PFSK-1 (cell line): ENCODE measurements at regions not wholly inside any gene's neighbourhood (a gene's known extent, or its start where the extent isn't known, plus 50 kb on each side); places are given as distances from the start of the nearest gene placed in this dataset.

Experiments used
- FOXP2 ChIP-seq: optimal IDR thresholded peaks from 2 replicates; pipeline ENCODE3; 2011; ENCODE audit warnings: borderline replicate concordance, control low read depth, inconsistent platforms; ENCODE audit not compliant: insufficient read depth; ENCODE audit errors: extremely low read length, extremely low read depth
- POLR2AphosphoS5 ChIP-seq: IDR thresholded peaks from 2 replicates; pipeline ENCODE4 v1.6.1; 2012; ENCODE audit warnings: low read depth, mild to moderate bottlenecking, control low read depth, low read length, moderate library complexity
- SIN3A ChIP-seq: IDR thresholded peaks from 2 replicates; pipeline ENCODE4 v1.6.1; 2012; ENCODE audit warnings: mild to moderate bottlenecking, low read length, moderate library complexity, borderline replicate concordance; ENCODE audit not compliant: insufficient read depth
- TAF1 ChIP-seq: IDR thresholded peaks from 2 replicates; pipeline ENCODE4 v1.6.1; 2012; ENCODE audit warnings: low read length, control low read depth, borderline replicate concordance; ENCODE audit not compliant: insufficient read depth
- TF ChIP-seq, protein P1 (sequence below), 2 experiments: IDR thresholded peaks; 2 replicates each; pipeline versions ENCODE4 v1.6.1 to v1.8.0; 2011 to 2012; ENCODE audit warnings: low read depth in 2 of 2, low read length in 2 of 2, control low read depth in 1 of 2, inconsistent platforms in 1 of 2, mild to moderate bottlenecking in 1 of 2, moderate library complexity in 1 of 2; ENCODE audit not compliant: insufficient read depth in 1 of 2

DNA sequence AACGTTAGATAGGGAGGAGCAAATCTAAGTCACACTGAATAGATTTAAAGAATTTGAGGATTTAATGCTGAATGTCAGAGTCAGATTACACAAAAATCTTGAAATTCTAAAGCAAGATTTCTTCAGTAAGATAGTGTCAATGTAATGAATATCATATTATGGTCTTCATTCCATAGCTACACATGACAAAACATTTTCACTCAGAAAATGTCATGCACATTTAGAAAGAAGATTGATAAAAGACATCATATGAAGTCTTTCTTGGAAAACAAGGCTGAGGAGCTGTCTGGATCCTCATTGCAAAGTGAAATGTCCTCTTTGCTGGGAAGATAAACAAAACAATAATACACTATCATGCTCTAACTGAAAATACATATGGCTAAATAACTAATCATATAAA, 1006.9 kb downstream of the PCDH7 start:
- TF ChIP-seq POLR2AphosphoS5 = no peak
- no peak for TF ChIP-seq FOXP2
- TF ChIP-seq, protein P1, sequence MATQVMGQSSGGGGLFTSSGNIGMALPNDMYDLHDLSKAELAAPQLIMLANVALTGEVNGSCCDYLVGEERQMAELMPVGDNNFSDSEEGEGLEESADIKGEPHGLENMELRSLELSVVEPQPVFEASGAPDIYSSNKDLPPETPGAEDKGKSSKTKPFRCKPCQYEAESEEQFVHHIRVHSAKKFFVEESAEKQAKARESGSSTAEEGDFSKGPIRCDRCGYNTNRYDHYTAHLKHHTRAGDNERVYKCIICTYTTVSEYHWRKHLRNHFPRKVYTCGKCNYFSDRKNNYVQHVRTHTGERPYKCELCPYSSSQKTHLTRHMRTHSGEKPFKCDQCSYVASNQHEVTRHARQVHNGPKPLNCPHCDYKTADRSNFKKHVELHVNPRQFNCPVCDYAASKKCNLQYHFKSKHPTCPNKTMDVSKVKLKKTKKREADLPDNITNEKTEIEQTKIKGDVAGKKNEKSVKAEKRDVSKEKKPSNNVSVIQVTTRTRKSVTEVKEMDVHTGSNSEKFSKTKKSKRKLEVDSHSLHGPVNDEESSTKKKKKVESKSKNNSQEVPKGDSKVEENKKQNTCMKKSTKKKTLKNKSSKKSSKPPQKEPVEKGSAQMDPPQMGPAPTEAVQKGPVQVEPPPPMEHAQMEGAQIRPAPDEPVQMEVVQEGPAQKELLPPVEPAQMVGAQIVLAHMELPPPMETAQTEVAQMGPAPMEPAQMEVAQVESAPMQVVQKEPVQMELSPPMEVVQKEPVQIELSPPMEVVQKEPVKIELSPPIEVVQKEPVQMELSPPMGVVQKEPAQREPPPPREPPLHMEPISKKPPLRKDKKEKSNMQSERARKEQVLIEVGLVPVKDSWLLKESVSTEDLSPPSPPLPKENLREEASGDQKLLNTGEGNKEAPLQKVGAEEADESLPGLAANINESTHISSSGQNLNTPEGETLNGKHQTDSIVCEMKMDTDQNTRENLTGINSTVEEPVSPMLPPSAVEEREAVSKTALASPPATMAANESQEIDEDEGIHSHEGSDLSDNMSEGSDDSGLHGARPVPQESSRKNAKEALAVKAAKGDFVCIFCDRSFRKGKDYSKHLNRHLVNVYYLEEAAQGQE (IDR thresholded peaks at IDR 0.05; ENCODE audit: insufficient read depth in 1 of 2, low read depth in 2 of 2, low read length in 2 of 2) = no peak
- no peak for TF ChIP-seq TAF1
- no peak for TF ChIP-seq SIN3A

DNA sequence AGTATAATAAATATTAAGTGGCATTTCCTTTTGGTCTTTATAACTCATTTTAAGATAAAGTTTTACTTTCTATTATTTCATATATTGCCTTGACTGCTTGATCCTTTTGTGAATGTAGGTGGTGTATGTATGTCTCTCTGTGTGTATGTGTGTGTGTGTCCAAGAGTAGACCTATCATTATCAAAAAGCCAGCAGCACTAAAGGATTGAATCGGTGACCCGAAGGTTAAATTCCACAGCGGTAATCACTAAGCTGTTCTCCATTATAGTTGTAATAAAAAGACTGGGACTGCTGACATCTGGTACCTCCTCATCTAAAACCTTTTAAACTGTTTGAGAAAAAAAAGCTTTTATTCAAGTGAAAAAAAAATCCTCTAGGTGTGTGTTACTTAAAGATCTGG, 1014.8 kb downstream of the PCDH7 start:
- TF ChIP-seq POLR2AphosphoS5 = no peak
- no peak for TF ChIP-seq SIN3A
- no peak for TF ChIP-seq TAF1
- TF ChIP-seq FOXP2 = no peak
- TF ChIP-seq, protein P1 (IDR thresholded peaks at IDR 0.05; ENCODE audit: insufficient read depth in 1 of 2, low read depth in 2 of 2, low read length in 2 of 2) = no peak

DNA sequence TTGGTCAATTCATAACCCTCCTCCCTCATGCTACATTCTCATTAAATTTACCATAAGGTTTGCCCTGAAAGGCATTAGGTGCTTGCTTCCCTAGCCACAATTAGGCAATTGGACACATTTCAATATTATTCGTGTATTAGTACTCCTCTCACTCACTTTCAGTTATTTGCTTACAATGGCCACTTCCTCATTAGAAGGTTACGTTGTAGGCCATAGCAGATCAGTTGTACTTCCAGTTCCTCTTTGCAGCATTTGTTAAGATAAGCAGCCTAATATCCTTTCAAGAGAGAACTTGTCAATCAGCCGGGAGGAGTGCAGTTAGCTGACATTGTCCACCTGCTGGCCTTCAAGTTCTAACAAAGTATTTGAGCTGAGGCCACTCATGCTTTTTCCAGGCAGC, 1017.2 kb downstream of the PCDH7 start:
- no peak for TF ChIP-seq SIN3A
- TF ChIP-seq TAF1 = no peak
- TF ChIP-seq FOXP2 = no peak
- TF ChIP-seq, protein P1 (IDR thresholded peaks at IDR 0.05; ENCODE audit: insufficient read depth in 1 of 2, low read depth in 2 of 2, low read length in 2 of 2) = no peak
- TF ChIP-seq POLR2AphosphoS5 = no peak

DNA sequence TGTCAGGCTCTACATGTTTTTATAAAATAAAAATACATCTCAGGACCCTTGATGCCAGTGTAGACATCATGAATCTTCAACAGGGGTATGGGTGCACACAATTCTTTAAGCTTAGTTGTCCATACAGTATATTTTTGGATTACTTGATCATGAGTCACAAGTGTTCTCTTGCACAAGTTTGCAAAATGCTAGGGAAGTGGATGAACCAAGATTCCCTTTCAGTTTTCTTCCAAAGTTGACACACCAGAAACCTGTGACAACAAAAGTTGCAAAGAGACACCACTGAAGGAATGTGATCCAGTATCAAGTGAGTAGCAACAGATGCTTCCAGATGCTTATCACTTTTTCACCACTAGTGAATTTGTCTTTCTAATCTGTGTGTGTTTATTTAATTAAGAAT, 1021.2 kb downstream of the PCDH7 start:
- TF ChIP-seq, protein P1 (IDR thresholded peaks at IDR 0.05; ENCODE audit: insufficient read depth in 1 of 2, low read depth in 2 of 2, low read length in 2 of 2) = no peak
- no peak for TF ChIP-seq TAF1
- TF ChIP-seq POLR2AphosphoS5 = no peak
- no peak for TF ChIP-seq FOXP2
- TF ChIP-seq SIN3A = no peak

DNA sequence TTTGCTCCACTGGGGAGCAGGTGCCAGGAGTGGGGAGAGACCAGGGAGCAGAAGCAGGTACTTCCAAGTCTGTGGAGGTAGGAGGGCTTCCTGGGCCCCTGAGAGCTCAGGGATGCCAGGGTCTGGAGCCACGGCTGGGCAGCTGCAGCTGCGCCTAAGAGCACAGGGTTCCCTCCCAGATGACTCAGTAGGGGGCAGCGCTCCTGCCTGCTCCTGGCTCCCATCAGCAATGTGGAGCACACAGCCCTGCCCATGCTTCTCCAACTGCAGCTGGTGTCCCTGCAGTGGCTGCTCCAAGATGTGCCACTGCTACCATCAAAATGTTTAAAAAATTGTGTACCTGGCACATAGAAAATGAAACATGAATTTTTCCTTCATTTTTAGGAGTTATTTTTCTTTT, 1028.2 kb downstream of the PCDH7 start:
- TF ChIP-seq FOXP2 = no peak
- TF ChIP-seq SIN3A = no peak
- TF ChIP-seq POLR2AphosphoS5 = no peak
- TF ChIP-seq TAF1 = no peak
- TF ChIP-seq, protein P1 (IDR thresholded peaks at IDR 0.05; ENCODE audit: insufficient read depth in 1 of 2, low read depth in 2 of 2, low read length in 2 of 2) = no peak
